Endothelial cell of umbilical vein (primary cell): ENCODE measurements at regions not wholly inside any gene's neighbourhood (a gene's known extent, or its start where the extent isn't known, plus 50 kb on each side); places are given as distances from the start of the nearest gene placed in this dataset.

ENCODE experiments used
- BruUV-seq: library from RNA; stranded (reverse); fragments of 400-500 nt; replicated peaks from 2 replicates; lab custom pipeline; 2021; lab: Mats Ljungman, UMichigan
- CTCF ChIA-PET: fragments of 300-600, 350-600 bp; sonication (Branson Sonifier 250); formaldehyde crosslinking; loops from one replicate; lab custom pipeline; 2021; ENCODE audit warnings: antibody characterized with exemption, inconsistent platforms; lab: Charles Lee
- POLR2A ChIA-PET: fragments of 300-600, 350-600 bp; sonication (Branson Sonifier 250); formaldehyde crosslinking; loops from one replicate; lab custom pipeline; 2021; ENCODE audit warnings: antibody characterized with exemption, inconsistent platforms; lab: Charles Lee
- DNase-seq: peaks from one replicate; pipeline ENCODE4 v3.0.0-alpha.2; 2011; ENCODE audit warnings: low read depth, low spot score
- FAIRE-seq: peaks from 2 replicates; lab custom pipeline; 2011; peaks lifted over from hg19 to GRCh38; lab: Jason Lieb, UNC
- H2AFZ ChIP-seq: 2 replicates; pipeline ENCODE4 v1.6.0; 2012; ENCODE audit warnings: low read depth, low read length, control low read depth, inconsistent platforms
- H3K27ac ChIP-seq: 2 replicates; pipeline ENCODE4 v1.5.1; 2011; ENCODE audit warnings: low read depth, mild to moderate bottlenecking, control low read depth, low read length, moderate library complexity; ENCODE audit not compliant: insufficient read depth
- H3K27me3 ChIP-seq, 2 experiments: 2 replicates each; pipeline versions ENCODE4 v1.6.0 to v1.6.1; 2011; ENCODE audit warnings: low read length in 2 of 2, mixed read lengths in 1 of 2; ENCODE audit not compliant: control insufficient read depth in 2 of 2, insufficient read depth in 2 of 2
- H3K36me3 ChIP-seq, 2 experiments: 2 replicates in 1 of 2; 3 replicates in 1 of 2; pipeline ENCODE4 v1.5.1; 2011; ENCODE audit warnings: low read length in 2 of 2, mild to moderate bottlenecking in 1 of 2, moderate library complexity in 1 of 2; ENCODE audit not compliant: control insufficient read depth in 2 of 2, insufficient read depth in 2 of 2; ENCODE audit errors: extremely low read depth in 1 of 2
- H3K4me1 ChIP-seq: 3 replicates; pipeline ENCODE4 v1.5.1; 2011; ENCODE audit warnings: mild to moderate bottlenecking, low read length; ENCODE audit not compliant: control insufficient read depth, insufficient read depth; ENCODE audit errors: extremely low read depth
- H3K4me2 ChIP-seq: 2 replicates; pipeline ENCODE4 v1.6.1; 2011; ENCODE audit warnings: low read length, control low read depth, mixed read lengths; ENCODE audit not compliant: insufficient read depth
- H3K4me3 ChIP-seq, 3 experiments: fragments of 200-600 bp in 1 of 3; sonication (generic), shearing (Covaris generic) in 1 of 3; replicated peaks in 1 of 3; 2 replicates each; pipeline ENCODE4 v1.5.1; 2011 to 2016; ENCODE audit warnings: control low read depth in 3 of 3, low read length in 3 of 3, mild to moderate bottlenecking in 2 of 3, inconsistent platforms in 1 of 3, low read depth in 1 of 3, moderate library complexity in 1 of 3; ENCODE audit not compliant: insufficient read depth in 1 of 3
- H3K79me2 ChIP-seq: 2 replicates; pipeline ENCODE4 v1.6.0; 2012; ENCODE audit warnings: low read length, inconsistent platforms; ENCODE audit not compliant: control insufficient read depth, insufficient read depth
- H3K9ac ChIP-seq: replicated peaks from 2 replicates; pipeline ENCODE3; 2011; ENCODE audit warnings: low read length, control low read depth; ENCODE audit not compliant: insufficient read depth; ENCODE audit errors: extremely low read depth
- H3K9me1 ChIP-seq: replicated peaks from 3 replicates; pipeline ENCODE4 v1.6.0; 2011; ENCODE audit warnings: mild to moderate bottlenecking, low read length; ENCODE audit not compliant: control insufficient read depth, insufficient read depth; ENCODE audit errors: extremely low read depth
- H3K9me3 ChIP-seq: replicated peaks from 2 replicates; pipeline ENCODE4 v1.5.1; 2012; ENCODE audit warnings: low read length, inconsistent platforms; ENCODE audit not compliant: control insufficient read depth, insufficient read depth
- H4K20me1 ChIP-seq: replicated peaks from 2 replicates; pipeline ENCODE3; 2011; ENCODE audit warnings: mild to moderate bottlenecking, low read length; ENCODE audit not compliant: control insufficient read depth, insufficient read depth; ENCODE audit errors: extremely low read depth
- CTCF ChIP-seq, 2 donors: IDR thresholded peaks; 1 replicate in 1 of 2; 2 replicates in 1 of 2; pipeline ENCODE4 v1.5.1; 2011; ENCODE audit warnings: low read length in 2 of 2, mild to moderate bottlenecking in 2 of 2, moderate library complexity in 2 of 2, control low read depth in 1 of 2, inconsistent platforms in 1 of 2, low read depth in 1 of 2; ENCODE audit not compliant: insufficient read depth in 1 of 2; ENCODE audit errors: extremely low read depth in 1 of 2
- EZH2 ChIP-seq: IDR thresholded peaks from 2 replicates; pipeline ENCODE4 v1.6.1; 2012; ENCODE audit warnings: borderline replicate concordance, low read depth, mild to moderate bottlenecking, moderate library complexity, low read length, inconsistent platforms; ENCODE audit not compliant: severe bottlenecking
- FOS ChIP-seq: IDR thresholded peaks from 2 replicates; pipeline ENCODE4 v1.6.1; 2011; ENCODE audit warnings: mild to moderate bottlenecking, low read length, moderate library complexity, borderline replicate concordance; ENCODE audit not compliant: insufficient read depth
- GATA2 ChIP-seq: IDR thresholded peaks from 2 replicates; pipeline ENCODE4 v1.7.0; 2011; ENCODE audit warnings: low read depth, mild to moderate bottlenecking, moderate library complexity, mixed read lengths, low read length; ENCODE audit not compliant: insufficient read length, insufficient read depth
- JUN ChIP-seq: IDR thresholded peaks from 2 replicates; pipeline ENCODE4 v1.6.1; 2011; ENCODE audit warnings: borderline replicate concordance, low read depth; ENCODE audit not compliant: insufficient read length, insufficient read depth
- MAX ChIP-seq: IDR thresholded peaks from 2 replicates; pipeline ENCODE4 v1.6.1; 2011; ENCODE audit not compliant: insufficient read depth, insufficient read length
- MYC ChIP-seq: IDR thresholded peaks from one replicate; pipeline ENCODE4 v1.6.1; 2011; ENCODE audit warnings: mild to moderate bottlenecking, low read depth, low read length
- POLR2A ChIP-seq: IDR thresholded peaks from 2 replicates; pipeline ENCODE4 v1.6.1; 2012; ENCODE audit warnings: low read depth, mild to moderate bottlenecking, control low read depth, low read length
- POLR2AphosphoS5 ChIP-seq: IDR thresholded peaks from 2 replicates; pipeline ENCODE4 v1.6.1; 2012; ENCODE audit warnings: low read depth, mild to moderate bottlenecking, control low read depth, low read length, moderate library complexity; ENCODE audit not compliant: insufficient read depth
- dilution Hi-C: fragments of 300-500 bp; cut with MboI; formaldehyde crosslinking; loops from one replicate; pipeline ENCODE4 v1.15.0; 2019; ENCODE audit warnings: low sequenced_read_pairs; ENCODE audit not compliant: extremely low pct_ligation_motif_present
- intact Hi-C: fragments of 100-400 bp; cut with micrococcal nuclease; formaldehyde crosslinking; loops from one replicate; pipeline ENCODE4 v1.10.0; 2022

GRCh38 chr4:179392787-179393186 lies 1950.5 kb upstream of the AGA start:
- FAIRE-seq (no peak), DNase-seq (no peak)
- TF ChIP-seq JUN (no peak), MYC (no peak)
- Histone ChIP-seq H3K79me2 (no peaks in the 10 kb centered on the region), H3K9me1 (no peaks in the 10 kb centered on the region), H3K4me2 (no peak overlapping the region), H3K27ac (no peak overlapping the region), H3K36me3 (no peaks in the 10 kb centered on the region), H4K20me1 (no peaks in the 10 kb centered on the region), H3K9me3 (no peaks in the 10 kb centered on the region), H3K27me3 (no peaks in the 10 kb centered on the region), H3K9ac (no peak overlapping the region), H3K4me1 (no peaks in the 10 kb centered on the region), H2AFZ (no peak overlapping the region), H3K4me3 (no peak overlapping the region)
- dilution Hi-C loops (no loop called here), intact Hi-C loops (no loop called here)
- CTCF ChIA-PET = no interaction called here
- POLR2A ChIA-PET = no interaction called here
- no TSS peak for BruUV-seq

- POLR2A ChIA-PET = no interaction called here
- Histone ChIP-seq H3K27ac (no peak overlapping the region), H3K4me2 (no peak overlapping the region), H3K4me1 (no peaks in the 10 kb centered on the region), H4K20me1 (no peaks in the 10 kb centered on the region), H3K79me2 (no peaks in the 10 kb centered on the region), H3K9me1 (no peaks in the 10 kb centered on the region), H3K27me3 (no peaks in the 10 kb centered on the region), H3K36me3 (no peaks in the 10 kb centered on the region), H3K4me3 (no peak overlapping the region), H3K9me3 (peaks cover 2% of the 10 kb centered on the region), H3K9ac (no peak overlapping the region), H2AFZ (no peak overlapping the region)
- dilution Hi-C loops (no loop called here), intact Hi-C loops (no loop called here)
- TF ChIP-seq MYC (no peak), FOS (no peak), EZH2 (no peak), GATA2 (no peak), JUN (no peak), POLR2AphosphoS5 (no peak), POLR2A (no peak), CTCF (IDR thresholded peaks at IDR 0.05; ENCODE audit: extremely low read depth in 1 of 2, insufficient read depth in 1 of 2, low read depth in 1 of 2, low read length in 2 of 2) (no peak), MAX (no peak)
- no TSS peak for BruUV-seq
- no peak for DNase-seq
- no peak for FAIRE-seq
- CTCF ChIA-PET = no interaction called here
Observed at GRCh38 chr4:179398414-179398813, 1956.2 kb upstream of the AGA start.
